ENCODE measurements at regions not wholly inside any gene's neighbourhood (a gene's known extent, or its start where the extent isn't known, plus 50 kb on each side); places are given as distances from the start of the nearest gene placed in this dataset.

- TF ChIP-seq ZNF830 (tag by site-specific recombination; IDR thresholded peaks at IDR 0.05; ENCODE audit: low read depth), result no peak
Observed at GRCh38 chr17:77677211-77677610, 281.3 kb upstream of the TNRC6C start (continued).

DNA sequence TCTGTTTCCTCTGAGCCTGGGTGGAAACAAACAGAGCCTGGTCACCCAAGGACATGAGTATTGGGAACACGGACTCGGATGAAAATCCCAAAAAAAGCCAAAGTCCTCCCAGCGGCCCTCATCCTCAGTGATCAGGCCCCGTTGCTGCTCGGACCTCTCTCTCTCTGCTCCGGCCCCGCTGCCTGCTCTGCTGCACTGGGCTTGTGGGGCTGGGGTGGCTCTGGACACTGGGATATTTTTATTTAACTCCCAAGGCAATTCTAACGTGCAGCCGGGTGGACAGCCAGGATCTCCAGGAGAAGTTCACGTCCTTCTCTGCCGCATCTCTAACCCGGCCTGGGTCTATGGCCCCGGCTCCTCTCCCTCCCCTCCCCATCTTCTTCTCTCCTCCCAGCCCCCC is 280.9 kb upstream of the TNRC6C start:
- ChIA-PET CTCF (interaction anchor here (0.6 to 0.9 kb wide), 2 partner anchors 13 to 102 kb away, joined by 3 to 4 read pairs; no protein-coding TSS in a partner anchor), POLR2A (no interaction called here)
- H3K27ac ChIP-seq (ENCODE audit: extremely low read depth, low read depth, low read length), result no peak overlapping the region

More for the DNA sequence above, 280.9 kb upstream of the TNRC6C start:
- Histone ChIP-seq H3K9me3 (ENCODE audit: control insufficient read depth, insufficient read depth, low read depth, low read length) (no peaks in the 10 kb centered on the region), H3K4me1 (ENCODE audit: control insufficient read depth, insufficient read depth, low read length) (no peaks in the 10 kb centered on the region), H3K4me3 (ENCODE audit: low read depth, low read length) (no peak overlapping the region), H3K36me3 (ENCODE audit: control insufficient read depth in 2 of 2, insufficient read depth in 1 of 2, low read length in 2 of 2) (no peaks in the 10 kb centered on the region)
- TF ChIP-seq ZNF449 (tag by site-specific recombination; IDR thresholded peaks at IDR 0.05) (no peak), FEZF1 (tag by site-specific recombination; IDR thresholded peaks at IDR 0.05) (no peak), ZNF530 (tag by site-specific recombination; IDR thresholded peaks at IDR 0.05; ENCODE audit: low read depth) (no peak), ZIC2 (tag by site-specific recombination; IDR thresholded peaks at IDR 0.05) (no peak), EGR2 (tag by site-specific recombination; IDR thresholded peaks at IDR 0.05; ENCODE audit: low read depth) (no peak), ZXDB (tag by site-specific recombination; IDR thresholded peaks at IDR 0.05) (no peak), ZBTB21 (tag by site-specific recombination; IDR thresholded peaks at IDR 0.05) (no peak), ZNF555 (tag by site-specific recombination; conservative IDR thresholded peaks at IDR 0.05) (no peak), ZNF513 (tag by site-specific recombination; IDR thresholded peaks at IDR 0.05) (no peak), ZNF280D (tag by site-specific recombination; IDR thresholded peaks at IDR 0.05) (no peak), ZNF585B (tag by site-specific recombination; IDR thresholded peaks at IDR 0.05) (no peak), ZFHX2 (tag by site-specific recombination; conservative IDR thresholded peaks at IDR 0.05) (no peak), ZNF248 (tag by site-specific recombination; IDR thresholded peaks at IDR 0.05) (no peak), TCF7L2 (IDR thresholded peaks at IDR 0.05; ENCODE audit: borderline replicate concordance, low read depth, low read length) (no peak), ZNF394 (tag by site-specific recombination; IDR thresholded peaks at IDR 0.05; ENCODE audit: borderline replicate concordance) (no peak)
- TF ChIP-seq, protein P1, sequence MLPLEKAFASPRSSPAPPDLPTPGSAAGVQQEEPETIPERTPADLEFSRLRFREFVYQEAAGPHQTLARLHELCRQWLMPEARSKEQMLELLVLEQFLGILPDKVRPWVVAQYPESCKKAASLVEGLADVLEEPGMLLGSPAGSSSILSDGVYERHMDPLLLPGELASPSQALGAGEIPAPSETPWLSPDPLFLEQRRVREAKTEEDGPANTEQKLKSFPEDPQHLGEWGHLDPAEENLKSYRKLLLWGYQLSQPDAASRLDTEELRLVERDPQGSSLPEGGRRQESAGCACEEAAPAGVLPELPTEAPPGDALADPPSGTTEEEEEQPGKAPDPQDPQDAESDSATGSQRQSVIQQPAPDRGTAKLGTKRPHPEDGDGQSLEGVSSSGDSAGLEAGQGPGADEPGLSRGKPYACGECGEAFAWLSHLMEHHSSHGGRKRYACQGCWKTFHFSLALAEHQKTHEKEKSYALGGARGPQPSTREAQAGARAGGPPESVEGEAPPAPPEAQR (tag by site-specific recombination; IDR thresholded peaks at IDR 0.05), result no peak
